ENCODE measurements at regions not wholly inside any gene's neighbourhood (a gene's known extent, or its start where the extent isn't known, plus 50 kb on each side); places are given as distances from the start of the nearest gene placed in this dataset.

GRCh38 chr12:115348301-115348700, 664.3 kb upstream of the TBX3 start (continued):
- TF ChIP-seq CTCF (IDR thresholded peaks at IDR 0.05) (no peak), NFIC (IDR thresholded peaks at IDR 0.05; ENCODE audit: borderline replicate concordance) (no peak), RCOR1 (IDR thresholded peaks at IDR 0.05; ENCODE audit: low read length) (no peak), ELF1 (IDR thresholded peaks at IDR 0.05) (no peak), USF2 (IDR thresholded peaks at IDR 0.05; ENCODE audit: borderline replicate concordance, low read depth, low read length) (no peak), IRF3 (IDR thresholded peaks at IDR 0.05; ENCODE audit: low read depth, low read length) (no peak)

- no peak overlapping the region for H2AFZ ChIP-seq (ENCODE audit: low read depth)
- TF ChIP-seq RCOR1 (IDR thresholded peaks at IDR 0.05; ENCODE audit: low read length) (no peak), MEF2A (IDR thresholded peaks at IDR 0.05; ENCODE audit: borderline replicate concordance, low read depth) (no peak), POLR2AphosphoS5 (IDR thresholded peaks at IDR 0.05; ENCODE audit: low read depth, low read length) (no peak), FOSL2 (IDR thresholded peaks at IDR 0.05; ENCODE audit: borderline replicate concordance, low read depth) (no peak), CHD2 (IDR thresholded peaks at IDR 0.05; ENCODE audit: low read length, partially characterized antibody) (no peak), ELF1 (IDR thresholded peaks at IDR 0.05) (no peak), TEAD4 (IDR thresholded peaks at IDR 0.05; ENCODE audit: borderline replicate concordance, insufficient read depth) (no peak), RXRA (IDR thresholded peaks at IDR 0.05; ENCODE audit: borderline replicate concordance, low read depth) (no peak), EZH2phosphoT487 (IDR thresholded peaks at IDR 0.05; ENCODE audit: borderline replicate concordance, low read depth) (no peak)
- 86% methylated on average over 5 of the region's 5 CpGs for WGBS (ENCODE audit: low lambda C conversion rate)
- no peaks in the 10 kb centered on the region for H3K9me3 ChIP-seq
- H4K20me1 ChIP-seq (ENCODE audit: insufficient read depth) = no peaks in the 10 kb centered on the region
- ChIA-PET POLR2A (no interaction called here), CTCF (interaction anchor here (1.1 to 1.2 kb wide), 2 partner anchors 10 to 336 kb away, joined by 3 to 4 read pairs; no protein-coding TSS in a partner anchor)
- H3K27me3 ChIP-seq (ENCODE audit: insufficient read depth) = no peaks in the 10 kb centered on the region
- no peaks in the 10 kb centered on the region for H3K36me3 ChIP-seq (replicated peaks in 1 of 2; ENCODE audit: control insufficient read depth in 1 of 2, insufficient read depth in 2 of 2, low read length in 1 of 2)
- H3K4me1 ChIP-seq (ENCODE audit: control insufficient read depth in 1 of 2, insufficient read depth in 2 of 2, low read depth in 1 of 2, low read length in 1 of 2) = peaks cover 0 to 10% of the 10 kb centered on the region in 2 experiments; a peak in 2 of 4 replicates
- no peak overlapping the region for H3K9ac ChIP-seq
- no peak overlapping the region for H3K27ac ChIP-seq (ENCODE audit: low read depth in 2 of 2, low read length in 1 of 2)
- DNase-seq = no peak
- no peaks in the 10 kb centered on the region for H3K79me2 ChIP-seq (ENCODE audit: insufficient read depth)
- peaks cover 18% of the 10 kb centered on the region for H3F3A ChIP-seq (replicated peaks; ENCODE audit: insufficient read depth)
- H3K4me3 ChIP-seq (ENCODE audit: low read depth in 2 of 2, low read length in 1 of 2) = no peak overlapping the region
- H3K9me2 ChIP-seq = no peaks in the 10 kb centered on the region
- H3K4me2 ChIP-seq = no peak overlapping the region
These were observed 659.6 kb upstream of the TBX3 start for GRCh38 chr12:115343601-115344000.

Measured in SK-N-SH (cell line).